Suprapubic skin (tissue), 4 donors: ENCODE measurements at regions not wholly inside any gene's neighbourhood (a gene's known extent, or its start where the extent isn't known, plus 50 kb on each side); places are given as distances from the start of the nearest gene placed in this dataset.
"Not testable (repeated sequence)": the region's sequence is repeated elsewhere in the genome, so short reads cannot be mapped to it uniquely, and the experiment has no call there.

Experiments
- DNase-seq, 2 donors: peaks; one replicate each; pipeline ENCODE4 v3.0.0-alpha.2; 2019; ENCODE audit warnings: low spot score in 2 of 2
- H3K27ac ChIP-seq: fragments of 200-600 bp; sonication (generic); one replicate; pipeline ENCODE4 v1.5.1; 2019
- H3K27me3 ChIP-seq: fragments of 200-600 bp; sonication (generic); one replicate; pipeline ENCODE4 v1.5.1; 2019
- H3K36me3 ChIP-seq: fragments of 200-600 bp; sonication (generic); one replicate; pipeline ENCODE4 v1.5.1; 2019
- H3K4me1 ChIP-seq: fragments of 200-600 bp; sonication (generic); one replicate; pipeline ENCODE4 v1.5.1; 2019
- H3K4me3 ChIP-seq: fragments of 200-600 bp; sonication (generic); one replicate; pipeline ENCODE4 v1.5.1; 2019; ENCODE audit warnings: mild to moderate bottlenecking
- H3K9me3 ChIP-seq: fragments of 200-600 bp; sonication (generic); one replicate; pipeline ENCODE4 v1.5.1; 2019
- CTCF ChIP-seq, 2 donors: fragments of 200-600 bp in 1 of 2; fragments of 450-650 bp in 1 of 2; sonication (generic) in 1 of 2; IDR thresholded peaks; one replicate each; pipeline ENCODE4 v1.5.1; 2016 to 2019; ENCODE audit warnings: antibody characterized with exemption in 2 of 2, mild to moderate bottlenecking in 1 of 2, moderate library complexity in 1 of 2
- EP300 ChIP-seq: sonication (generic); formaldehyde crosslinking; IDR thresholded peaks from one replicate; pipeline ENCODE4 v1.6.1; 2017; ENCODE audit warnings: antibody characterized with exemption
- POLR2A ChIP-seq, 2 donors: fragments of 450-650 bp; IDR thresholded peaks; one replicate each; pipeline ENCODE4 v1.6.1; 2017; ENCODE audit warnings: antibody characterized with exemption in 2 of 2, mild to moderate bottlenecking in 2 of 2, moderate library complexity in 2 of 2
- POLR2AphosphoS5 ChIP-seq, 3 donors: sonication (generic); formaldehyde crosslinking; IDR thresholded peaks; one replicate each; pipeline ENCODE4 v1.6.1; 2017; ENCODE audit warnings: antibody characterized with exemption in 3 of 3
- WGBS: methylation state at CpG from one replicate; pipeline ENCODE4 v1.1.5; 2018; 5-methylcytosine and 5-hydroxymethylcytosine counted together

GRCh38 chr2:211205358-211205757 is 649.0 kb downstream of the CPS1 start:
- TF ChIP-seq EP300 (no peak), POLR2A (IDR thresholded peaks at IDR 0.05) (no peak), POLR2AphosphoS5 (IDR thresholded peaks at IDR 0.05) (no peak), CTCF (IDR thresholded peaks at IDR 0.05) (no peak)
- Histone ChIP-seq H3K36me3 (no peaks in the 10 kb centered on the region), H3K4me1 (no peaks in the 10 kb centered on the region), H3K27ac (no peak overlapping the region), H3K4me3 (no peak overlapping the region), H3K27me3 (no peaks in the 10 kb centered on the region), H3K9me3 (no peaks in the 10 kb centered on the region)
- 68% methylated on average over 1 of the region's 1 CpG for WGBS
- DNase-seq = no peak

GRCh38 chr2:211205836-211206235 is 649.4 kb downstream of the CPS1 start:
- TF ChIP-seq POLR2AphosphoS5 (IDR thresholded peaks at IDR 0.05) (no peak), POLR2A (IDR thresholded peaks at IDR 0.05) (no peak), EP300 (no peak), CTCF (IDR thresholded peaks at IDR 0.05) (no peak)

GRCh38 chr2:211216221-211216620 is 659.8 kb downstream of the CPS1 start:
- no peaks in the 10 kb centered on the region for H3K4me1 ChIP-seq
- 47% methylated on average over 1 of the region's 1 CpG for WGBS

More at GRCh38 chr2:211205836-211206235, 649.4 kb downstream of the CPS1 start:
- Histone ChIP-seq H3K9me3 (no peaks in the 10 kb centered on the region), H3K36me3 (no peaks in the 10 kb centered on the region), H3K4me1 (no peaks in the 10 kb centered on the region), H3K27ac (no peak overlapping the region), H3K27me3 (no peaks in the 10 kb centered on the region), H3K4me3 (no peak overlapping the region)
- no peak for DNase-seq

GRCh38 chr2:211219548-211219947 is 663.1 kb downstream of the CPS1 start:
- H3K4me1 ChIP-seq, H3K27me3 ChIP-seq, H3K9me3 ChIP-seq, DNase-seq, H3K36me3 ChIP-seq, H3K4me3 ChIP-seq, H3K27ac ChIP-seq: not testable (repeated sequence)
- WGBS = 95% methylated on average over 14 of the region's 15 CpGs

More at GRCh38 chr2:211216221-211216620, 659.8 kb downstream of the CPS1 start:
- no peaks in the 10 kb centered on the region for H3K9me3 ChIP-seq
- H3K4me3 ChIP-seq = no peak overlapping the region
- H3K27ac ChIP-seq = no peak overlapping the region
- no peak for DNase-seq
- H3K36me3 ChIP-seq = no peaks in the 10 kb centered on the region
- no peaks in the 10 kb centered on the region for H3K27me3 ChIP-seq
- TF ChIP-seq CTCF (IDR thresholded peaks at IDR 0.05) = no peak
- TF ChIP-seq POLR2AphosphoS5 (IDR thresholded peaks at IDR 0.05) = no peak
- TF ChIP-seq POLR2A (IDR thresholded peaks at IDR 0.05) = no peak
- TF ChIP-seq EP300 = no peak

GRCh38 chr2:211225784-211226183 is 669.4 kb downstream of the CPS1 start:
- Histone ChIP-seq H3K27me3 (no peaks in the 10 kb centered on the region), H3K27ac (no peak overlapping the region), H3K4me1 (no peaks in the 10 kb centered on the region), H3K4me3 (no peak overlapping the region), H3K9me3 (no peaks in the 10 kb centered on the region), H3K36me3 (no peaks in the 10 kb centered on the region)
- DNase-seq = no peak
- TF ChIP-seq EP300 (no peak), POLR2AphosphoS5 (IDR thresholded peaks at IDR 0.05) (no peak), CTCF (IDR thresholded peaks at IDR 0.05) (no peak), POLR2A (IDR thresholded peaks at IDR 0.05) (no peak)
- 27% methylated on average over 4 of the region's 4 CpGs for WGBS

GRCh38 chr2:211228559-211228958 is 672.2 kb downstream of the CPS1 start:
- no peak overlapping the region for H3K27ac ChIP-seq
- no peaks in the 10 kb centered on the region for H3K36me3 ChIP-seq
- no peak for TF ChIP-seq CTCF (IDR thresholded peaks at IDR 0.05)
- TF ChIP-seq POLR2A (IDR thresholded peaks at IDR 0.05) = no peak
- TF ChIP-seq EP300 = no peak
- no peak for TF ChIP-seq POLR2AphosphoS5 (IDR thresholded peaks at IDR 0.05)
- no peaks in the 10 kb centered on the region for H3K27me3 ChIP-seq
- no peaks in the 10 kb centered on the region for H3K9me3 ChIP-seq
- DNase-seq = no peak
- no peak overlapping the region for H3K4me3 ChIP-seq
- WGBS = 83% methylated on average over 3 of the region's 3 CpGs
- no peaks in the 10 kb centered on the region for H3K4me1 ChIP-seq
